Natural killer cell (primary cell): ENCODE measurements at regions not wholly inside any gene's neighbourhood (a gene's known extent, or its start where the extent isn't known, plus 50 kb on each side); places are given as distances from the start of the nearest gene placed in this dataset.

Source experiments
- ATAC-seq, 3 donors: fragments of 150-1000 bp in 2 of 3; fragments of 200-7000 bp in 1 of 3; cut with Tn5 transposase; 1 replicate in 1 of 3; 2 replicates in 2 of 3; pipeline ENCODE4 v1.10.0; 2021; ENCODE audit warnings: mild to moderate bottlenecking in 2 of 3, moderate library complexity in 2 of 3
- DNase-seq, 2 donors: peaks; one replicate each; pipeline versions ENCODE4 v3.0.0 to v3.0.0-alpha.2; 2013 to 2021; ENCODE audit warnings: mixed read lengths in 1 of 2
- H3K27ac ChIP-seq: one replicate; pipeline ENCODE4 v1.5.1; 2013; ENCODE audit warnings: mild to moderate bottlenecking, low read length
- H3K27me3 ChIP-seq: one replicate; pipeline ENCODE4 v1.6.1; 2013; ENCODE audit warnings: low read length; ENCODE audit not compliant: control insufficient read depth, insufficient read depth
- H3K36me3 ChIP-seq: one replicate; pipeline ENCODE4 v1.6.1; 2013; ENCODE audit warnings: low read length; ENCODE audit not compliant: control insufficient read depth, insufficient read depth
- H3K4me1 ChIP-seq: one replicate; pipeline ENCODE4 v1.6.1; 2013; ENCODE audit warnings: low read length; ENCODE audit not compliant: control insufficient read depth, insufficient read depth
- H3K4me3 ChIP-seq: one replicate; pipeline ENCODE4 v1.5.1; 2013; ENCODE audit warnings: low read length
- H3K9me3 ChIP-seq: one replicate; pipeline ENCODE4 v1.6.1; 2013; ENCODE audit warnings: low read length; ENCODE audit not compliant: control insufficient read depth, insufficient read depth
- H3K27ac Mint-ChIP-seq, 2 donors: one replicate each; pipeline ENCODE4 v1.8.0; 2022; ENCODE audit warnings: mild to moderate bottlenecking in 2 of 2, mixed read lengths in 2 of 2, moderate library complexity in 1 of 2
- H3K27me3 Mint-ChIP-seq, 2 donors: one replicate each; pipeline ENCODE4 v1.8.0; 2022; ENCODE audit warnings: low read depth in 2 of 2, mixed read lengths in 2 of 2
- H3K36me3 Mint-ChIP-seq: one replicate; pipeline ENCODE4 v1.8.0; 2022; ENCODE audit warnings: mixed read lengths
- H3K4me1 Mint-ChIP-seq, 2 donors: one replicate each; pipeline ENCODE4 v1.8.0; 2022; ENCODE audit warnings: mixed read lengths in 2 of 2
- H3K4me3 Mint-ChIP-seq: one replicate; pipeline ENCODE4 v1.8.0; 2022; ENCODE audit warnings: mild to moderate bottlenecking, moderate library complexity, mixed read lengths
- H3K9me3 Mint-ChIP-seq, 2 donors: one replicate each; pipeline ENCODE4 v1.8.0; 2022; ENCODE audit warnings: mixed read lengths in 2 of 2
- WGBS: methylation state at CpG from one replicate; pipeline ENCODE4 v1.1.7; 2013; ENCODE audit warnings: missing lambda C conversion rate; ENCODE audit not compliant: insufficient coverage; 5-methylcytosine and 5-hydroxymethylcytosine counted together
- intact Hi-C: fragments of 100-400 bp; cut with micrococcal nuclease; formaldehyde crosslinking; loops from one replicate; pipeline ENCODE4 v1.14.2; 2022
- TF ChIP-seq, protein P1 (sequence below): fragments of 200-600 bp; IDR thresholded peaks from one replicate; pipeline ENCODE4 v1.8.0; 2022; ENCODE audit warnings: antibody characterized with exemption

GRCh38 chr7:96426685-96427084, 104.8 kb upstream of the SLC25A13 start:
- TF ChIP-seq, protein P1, sequence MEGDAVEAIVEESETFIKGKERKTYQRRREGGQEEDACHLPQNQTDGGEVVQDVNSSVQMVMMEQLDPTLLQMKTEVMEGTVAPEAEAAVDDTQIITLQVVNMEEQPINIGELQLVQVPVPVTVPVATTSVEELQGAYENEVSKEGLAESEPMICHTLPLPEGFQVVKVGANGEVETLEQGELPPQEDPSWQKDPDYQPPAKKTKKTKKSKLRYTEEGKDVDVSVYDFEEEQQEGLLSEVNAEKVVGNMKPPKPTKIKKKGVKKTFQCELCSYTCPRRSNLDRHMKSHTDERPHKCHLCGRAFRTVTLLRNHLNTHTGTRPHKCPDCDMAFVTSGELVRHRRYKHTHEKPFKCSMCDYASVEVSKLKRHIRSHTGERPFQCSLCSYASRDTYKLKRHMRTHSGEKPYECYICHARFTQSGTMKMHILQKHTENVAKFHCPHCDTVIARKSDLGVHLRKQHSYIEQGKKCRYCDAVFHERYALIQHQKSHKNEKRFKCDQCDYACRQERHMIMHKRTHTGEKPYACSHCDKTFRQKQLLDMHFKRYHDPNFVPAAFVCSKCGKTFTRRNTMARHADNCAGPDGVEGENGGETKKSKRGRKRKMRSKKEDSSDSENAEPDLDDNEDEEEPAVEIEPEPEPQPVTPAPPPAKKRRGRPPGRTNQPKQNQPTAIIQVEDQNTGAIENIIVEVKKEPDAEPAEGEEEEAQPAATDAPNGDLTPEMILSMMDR = no peak
- Histone ChIP-seq H3K27me3 (no peaks in the 10 kb centered on the region), H3K9me3 (no peaks in the 10 kb centered on the region), H3K4me3 (no peak overlapping the region), H3K4me1 (no peaks in the 10 kb centered on the region), H3K36me3 (no peaks in the 10 kb centered on the region), H3K27ac (no peak overlapping the region)
- Mint-ChIP-seq H3K4me3 (no peak overlapping the region), H3K27me3 (peaks cover 7 to 15% of the 10 kb centered on the region in 2 donors), H3K4me1 (no peaks in the 10 kb centered on the region), H3K9me3 (no peaks in the 10 kb centered on the region), H3K27ac (no peak overlapping the region), H3K36me3 (no peaks in the 10 kb centered on the region)
- ATAC-seq = no peak
- 45% methylated on average over 2 of the region's 2 CpGs for WGBS
- DNase-seq = no peak
- intact Hi-C loops = no loop called here

DNA sequence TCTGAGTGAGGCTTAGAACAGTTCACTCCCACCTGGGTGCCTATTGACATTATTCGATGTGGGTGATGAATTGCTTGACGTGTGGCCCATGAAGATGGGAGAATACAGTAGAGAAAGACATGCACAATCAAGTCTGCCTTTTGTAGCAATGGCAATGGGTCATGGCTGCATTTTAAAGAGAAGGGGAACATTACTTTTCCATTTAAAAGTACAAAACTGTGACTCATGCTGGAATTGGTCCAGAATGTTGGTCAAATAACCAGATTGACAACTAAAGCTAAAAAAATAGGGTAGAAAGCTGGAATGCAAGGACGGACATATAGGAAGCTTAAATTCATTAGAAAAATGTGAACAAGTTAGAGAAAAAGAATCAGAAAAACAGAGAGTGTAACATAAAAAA, 104.1 kb upstream of the SLC25A13 start:
- no peaks in the 10 kb centered on the region for H3K36me3 Mint-ChIP-seq

DNA sequence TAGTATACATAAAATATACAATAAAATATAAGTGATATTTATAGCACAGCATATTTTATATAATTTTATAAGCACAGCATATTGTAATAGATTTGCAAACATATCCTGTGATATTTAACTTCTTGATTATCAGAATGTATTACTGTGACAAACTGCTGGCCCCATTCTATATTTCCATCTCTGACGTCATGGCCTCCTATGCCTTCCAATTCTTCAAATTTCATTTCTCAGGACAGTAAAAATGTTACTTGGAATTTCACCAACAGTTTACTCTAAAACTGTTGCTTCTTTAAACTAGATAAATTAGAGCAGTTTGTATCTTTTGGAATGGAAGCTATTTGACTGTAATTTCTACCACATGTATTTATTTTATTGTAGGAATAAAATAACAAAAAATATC, 102.5 kb upstream of the SLC25A13 start:
- Histone ChIP-seq H3K9me3 (no peaks in the 10 kb centered on the region), H3K27me3 (no peaks in the 10 kb centered on the region), H3K4me1 (no peaks in the 10 kb centered on the region), H3K27ac (no peak overlapping the region), H3K36me3 (no peaks in the 10 kb centered on the region), H3K4me3 (no peak overlapping the region)
- 80% methylated on average over 1 of the region's 1 CpG for WGBS
- DNase-seq (no peak), ATAC-seq (no peak)
- H3K4me3 Mint-ChIP-seq = no peak overlapping the region
- no peaks in the 10 kb centered on the region for H3K4me1 Mint-ChIP-seq
- no peak overlapping the region for H3K27ac Mint-ChIP-seq
- H3K27me3 Mint-ChIP-seq = peaks cover 9 to 23% of the 10 kb centered on the region in 2 donors
- H3K9me3 Mint-ChIP-seq = no peaks in the 10 kb centered on the region
- H3K36me3 Mint-ChIP-seq = no peaks in the 10 kb centered on the region
- intact Hi-C loops = no loop called here
- TF ChIP-seq, protein P1 = no peak

More for the DNA sequence above, 104.1 kb upstream of the SLC25A13 start:
- intact Hi-C loops = no loop called here
- Histone ChIP-seq H3K36me3 (no peaks in the 10 kb centered on the region), H3K27ac (no peak overlapping the region), H3K9me3 (no peaks in the 10 kb centered on the region), H3K4me3 (no peak overlapping the region), H3K27me3 (no peaks in the 10 kb centered on the region), H3K4me1 (no peaks in the 10 kb centered on the region)
- ATAC-seq (no peak), DNase-seq (no peak)
- Mint-ChIP-seq H3K4me1 (no peaks in the 10 kb centered on the region), H3K27me3 (peaks cover 7 to 15% of the 10 kb centered on the region in 2 donors), H3K4me3 (no peak overlapping the region), H3K27ac (no peak overlapping the region), H3K9me3 (no peaks in the 10 kb centered on the region)
- 87% methylated on average over 3 of the region's 3 CpGs for WGBS
- TF ChIP-seq, protein P1 = no peak

DNA sequence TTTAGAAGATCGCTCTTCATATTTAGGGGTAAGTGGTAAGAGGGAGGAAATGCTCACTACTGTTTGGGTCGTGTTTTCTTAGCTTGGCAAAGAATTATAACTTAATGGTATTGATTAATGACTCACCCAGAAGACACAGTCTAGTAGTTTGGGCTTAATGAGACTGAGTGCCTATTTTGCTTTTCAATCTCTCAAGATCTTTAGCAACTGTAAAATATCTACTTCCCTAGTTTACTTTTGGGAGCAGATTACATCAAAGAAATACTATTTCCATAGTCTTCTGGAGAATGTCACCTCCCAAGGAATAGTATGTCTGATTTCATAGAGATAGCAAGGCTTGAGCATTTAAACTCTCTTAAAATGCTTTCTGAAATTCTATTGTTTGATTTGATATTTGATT, 100.5 kb upstream of the SLC25A13 start:
- TF ChIP-seq, protein P1 = no peak
- H3K4me1 Mint-ChIP-seq = no peaks in the 10 kb centered on the region
- H3K9me3 Mint-ChIP-seq = no peaks in the 10 kb centered on the region
- ATAC-seq (no peak), DNase-seq (no peak)
- no peaks in the 10 kb centered on the region for H3K4me1 ChIP-seq
- H3K4me3 ChIP-seq = no peak overlapping the region
- WGBS = 83% methylated on average over 2 of the region's 2 CpGs
- intact Hi-C loops = no loop called here
- H3K36me3 Mint-ChIP-seq = no peaks in the 10 kb centered on the region
- H3K27me3 ChIP-seq = no peaks in the 10 kb centered on the region
- no peaks in the 10 kb centered on the region for H3K9me3 ChIP-seq
- no peaks in the 10 kb centered on the region for H3K36me3 ChIP-seq
- H3K27ac Mint-ChIP-seq = no peak overlapping the region
- peaks cover 9 to 23% of the 10 kb centered on the region in 2 donors for H3K27me3 Mint-ChIP-seq
- H3K4me3 Mint-ChIP-seq = no peak overlapping the region
- no peak overlapping the region for H3K27ac ChIP-seq
